ENCODE measurements at regions not wholly inside any gene's neighbourhood (a gene's known extent, or its start where the extent isn't known, plus 50 kb on each side); places are given as distances from the start of the nearest gene placed in this dataset.

GRCh38 chr2:14221466-14221865 is 411.1 kb upstream of the LRATD1 start:
- no peak overlapping the region for H3K4me3 ChIP-seq (ENCODE audit: low read depth, low read length)
- CTCF ChIA-PET, result no interaction called here
- no peaks in the 10 kb centered on the region for H3K36me3 ChIP-seq (ENCODE audit: control insufficient read depth in 2 of 2, insufficient read depth in 1 of 2, low read length in 2 of 2)
- H3K27ac ChIP-seq (ENCODE audit: extremely low read depth, low read depth, low read length), result no peak overlapping the region
- TF ChIP-seq ZNF16 (tag by site-specific recombination; IDR thresholded peaks at IDR 0.05; ENCODE audit: low read depth), result no peak
- no peak for TF ChIP-seq ZBTB17 (tag by site-specific recombination; IDR thresholded peaks at IDR 0.05)
- no peak for TF ChIP-seq ZNF274 (IDR thresholded peaks at IDR 0.05; ENCODE audit: low read length)
- no peak for TF ChIP-seq ZNF274 (tag by site-specific recombination; IDR thresholded peaks at IDR 0.05; ENCODE audit: borderline replicate concordance)
- TF ChIP-seq HOXA7 (CRISPR knock-in tag; IDR thresholded peaks at IDR 0.05; ENCODE audit: borderline replicate concordance), result no peak
- no peak for TF ChIP-seq ZNF169 (tag by site-specific recombination; IDR thresholded peaks at IDR 0.05)
- H3K9me3 ChIP-seq (ENCODE audit: control insufficient read depth, insufficient read depth, low read depth, low read length), result no peaks in the 10 kb centered on the region
- H3K4me1 ChIP-seq (ENCODE audit: control insufficient read depth, insufficient read depth, low read length), result no peaks in the 10 kb centered on the region
- POLR2A ChIA-PET, result no interaction called here

GRCh38 chr2:14223576-14223975 is 408.9 kb upstream of the LRATD1 start:
- Histone ChIP-seq H3K9me3 (ENCODE audit: control insufficient read depth, insufficient read depth, low read depth, low read length) (no peaks in the 10 kb centered on the region), H3K27ac (ENCODE audit: extremely low read depth, low read depth, low read length) (no peak overlapping the region), H3K4me1 (ENCODE audit: control insufficient read depth, insufficient read depth, low read length) (no peaks in the 10 kb centered on the region), H3K36me3 (ENCODE audit: control insufficient read depth in 2 of 2, insufficient read depth in 1 of 2, low read length in 2 of 2) (no peaks in the 10 kb centered on the region), H3K4me3 (ENCODE audit: low read depth, low read length) (no peak overlapping the region)
- ChIA-PET POLR2A (no interaction called here), CTCF (no interaction called here)
- TF ChIP-seq ZNF426 (tag by site-specific recombination; IDR thresholded peaks at IDR 0.05), result no peak
- TF ChIP-seq ZNF221 (tag by site-specific recombination; IDR thresholded peaks at IDR 0.05; ENCODE audit: borderline replicate concordance), result no peak
- no peak for TF ChIP-seq BCL6B (tag by site-specific recombination; IDR thresholded peaks at IDR 0.05)
- TF ChIP-seq ZNF391 (tag by site-specific recombination; IDR thresholded peaks at IDR 0.05; ENCODE audit: borderline replicate concordance, low read depth), result no peak

DNA sequence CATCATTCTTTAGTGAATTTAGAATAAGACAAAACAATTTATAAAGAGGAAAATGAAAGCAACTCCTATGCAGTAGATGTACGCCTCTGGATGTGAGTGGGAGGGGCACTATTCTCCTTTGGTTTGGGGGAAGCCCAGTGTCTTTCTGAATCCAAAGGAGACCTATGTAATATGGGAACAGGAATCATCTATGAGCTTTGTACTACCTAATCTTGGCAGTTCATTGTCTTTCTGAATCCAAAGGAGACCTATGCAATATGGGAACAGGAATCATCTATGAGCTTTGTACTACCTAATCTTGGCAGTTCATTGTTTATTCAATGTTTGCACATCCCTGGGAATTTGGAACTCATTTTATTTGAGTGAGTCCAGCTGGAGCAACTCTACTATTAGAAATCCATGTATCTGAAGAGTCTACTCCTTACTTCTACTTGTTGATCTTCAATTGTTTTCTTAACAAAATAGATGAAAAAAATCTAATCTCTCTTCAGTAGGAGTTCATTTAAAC is 401.1 kb upstream of the LRATD1 start:
- no peaks in the 10 kb centered on the region for H3K9me3 ChIP-seq (ENCODE audit: control insufficient read depth, insufficient read depth, low read depth, low read length)
- H3K4me1 ChIP-seq (ENCODE audit: control insufficient read depth, insufficient read depth, low read length), result no peaks in the 10 kb centered on the region
- TF ChIP-seq ZNF202 (tag by site-specific recombination; IDR thresholded peaks at IDR 0.05; ENCODE audit: borderline replicate concordance) (no peak), ZNF692 (tag by site-specific recombination; IDR thresholded peaks at IDR 0.05) (no peak)
- H3K36me3 ChIP-seq (ENCODE audit: control insufficient read depth in 2 of 2, insufficient read depth in 1 of 2, low read length in 2 of 2), result no peaks in the 10 kb centered on the region
- ChIA-PET POLR2A (no interaction called here), CTCF (no interaction called here)
- H3K27ac ChIP-seq (ENCODE audit: extremely low read depth, low read depth, low read length), result no peak overlapping the region
- H3K4me3 ChIP-seq (ENCODE audit: low read depth, low read length), result no peak overlapping the region

DNA sequence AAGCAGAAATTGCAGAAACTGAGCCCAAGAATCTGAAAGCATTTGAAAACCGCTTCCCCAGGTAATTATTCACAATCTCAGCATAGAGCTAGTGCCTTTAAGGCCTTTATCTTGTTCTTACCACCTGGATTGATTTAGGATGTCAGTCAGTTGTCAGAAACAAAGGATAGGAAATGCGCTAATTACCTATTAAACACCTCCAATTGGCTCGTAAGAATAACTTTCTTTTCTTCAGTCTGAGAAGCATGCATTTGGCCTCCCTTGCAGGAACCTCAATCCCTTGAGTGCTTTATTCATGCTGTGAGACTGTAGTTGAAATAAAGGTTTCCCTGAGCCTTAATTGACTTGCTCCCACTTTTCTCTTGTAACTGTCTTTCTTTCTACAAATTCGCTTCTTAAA is 400.3 kb upstream of the LRATD1 start:
- no peak overlapping the region for H3K4me3 ChIP-seq (ENCODE audit: low read depth, low read length)
- no peak overlapping the region for H3K27ac ChIP-seq (ENCODE audit: extremely low read depth, low read depth, low read length)
- TF ChIP-seq ZNF600 (tag by site-specific recombination; IDR thresholded peaks at IDR 0.05) (no peak), ZBTB17 (tag by site-specific recombination; IDR thresholded peaks at IDR 0.05) (no peak), ZNF155 (tag by site-specific recombination; IDR thresholded peaks at IDR 0.05) (no peak), MEIS1 (CRISPR knock-in tag; IDR thresholded peaks at IDR 0.05; ENCODE audit: borderline replicate concordance) (no peak)
- ChIA-PET CTCF (no interaction called here), POLR2A (no interaction called here)
- H3K4me1 ChIP-seq (ENCODE audit: control insufficient read depth, insufficient read depth, low read length), result no peaks in the 10 kb centered on the region
- no peaks in the 10 kb centered on the region for H3K9me3 ChIP-seq (ENCODE audit: control insufficient read depth, insufficient read depth, low read depth, low read length)
- H3K36me3 ChIP-seq (ENCODE audit: control insufficient read depth in 2 of 2, insufficient read depth in 1 of 2, low read length in 2 of 2), result no peaks in the 10 kb centered on the region
